ENCODE measurements at regions not wholly inside any gene's neighbourhood (a gene's known extent, or its start where the extent isn't known, plus 50 kb on each side); places are given as distances from the start of the nearest gene placed in this dataset.

DNA sequence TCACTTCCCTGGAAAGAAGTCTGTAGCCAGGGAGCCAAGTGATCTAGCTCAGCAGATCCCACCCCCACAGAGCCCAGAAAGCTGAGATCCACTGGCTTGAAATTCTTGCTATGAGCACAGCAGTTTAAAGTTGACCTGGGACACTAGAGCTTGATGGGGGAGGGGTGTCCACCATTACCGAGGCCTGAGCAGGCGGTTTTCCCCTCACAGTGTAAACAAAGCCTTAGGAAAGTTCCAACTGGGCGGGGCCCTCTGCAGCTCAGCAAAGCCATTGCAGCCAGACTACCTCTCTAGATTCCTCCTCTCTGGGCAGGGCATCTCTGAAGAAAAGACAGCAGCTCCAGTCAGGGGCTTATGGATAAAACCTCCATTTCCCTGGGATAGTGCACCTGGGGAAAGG, 887.2 kb upstream of the LRATD1 start:
- ChIA-PET POLR2A (ENCODE audit: low non-redundant PET) (no interaction called here), CTCF (no interaction called here)
- no peak overlapping the region for H3K27ac ChIP-seq
- TF ChIP-seq, protein P1, sequence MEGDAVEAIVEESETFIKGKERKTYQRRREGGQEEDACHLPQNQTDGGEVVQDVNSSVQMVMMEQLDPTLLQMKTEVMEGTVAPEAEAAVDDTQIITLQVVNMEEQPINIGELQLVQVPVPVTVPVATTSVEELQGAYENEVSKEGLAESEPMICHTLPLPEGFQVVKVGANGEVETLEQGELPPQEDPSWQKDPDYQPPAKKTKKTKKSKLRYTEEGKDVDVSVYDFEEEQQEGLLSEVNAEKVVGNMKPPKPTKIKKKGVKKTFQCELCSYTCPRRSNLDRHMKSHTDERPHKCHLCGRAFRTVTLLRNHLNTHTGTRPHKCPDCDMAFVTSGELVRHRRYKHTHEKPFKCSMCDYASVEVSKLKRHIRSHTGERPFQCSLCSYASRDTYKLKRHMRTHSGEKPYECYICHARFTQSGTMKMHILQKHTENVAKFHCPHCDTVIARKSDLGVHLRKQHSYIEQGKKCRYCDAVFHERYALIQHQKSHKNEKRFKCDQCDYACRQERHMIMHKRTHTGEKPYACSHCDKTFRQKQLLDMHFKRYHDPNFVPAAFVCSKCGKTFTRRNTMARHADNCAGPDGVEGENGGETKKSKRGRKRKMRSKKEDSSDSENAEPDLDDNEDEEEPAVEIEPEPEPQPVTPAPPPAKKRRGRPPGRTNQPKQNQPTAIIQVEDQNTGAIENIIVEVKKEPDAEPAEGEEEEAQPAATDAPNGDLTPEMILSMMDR (conservative IDR thresholded peaks at IDR 0.05; ENCODE audit: low read depth), result no peak
- no peak for DNase-seq (ENCODE audit: low spot score)

DNA sequence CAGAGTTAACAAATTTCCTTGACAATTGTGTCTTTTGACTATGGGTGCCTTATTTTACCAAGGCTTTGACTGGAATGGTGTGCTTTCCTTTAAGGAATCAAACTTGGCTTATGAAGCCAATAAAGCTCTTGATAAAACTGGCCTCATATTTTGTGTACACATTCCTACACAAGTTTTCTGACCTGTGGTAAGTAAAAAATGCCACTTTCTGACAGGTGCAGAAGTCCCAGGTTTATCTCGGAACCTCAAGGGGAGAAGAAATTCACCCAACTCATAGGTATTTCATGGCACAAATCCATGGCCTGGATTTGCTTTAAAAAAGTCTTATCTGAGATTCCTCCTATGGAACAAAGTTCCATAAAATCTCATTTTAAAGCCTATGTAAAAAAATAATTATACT, 880.6 kb upstream of the LRATD1 start:
- H3K27ac ChIP-seq, result no peak overlapping the region
- ChIA-PET POLR2A (ENCODE audit: low non-redundant PET) (no interaction called here), CTCF (no interaction called here)
- DNase-seq (ENCODE audit: low spot score), result no peak
- TF ChIP-seq, protein P1 (conservative IDR thresholded peaks at IDR 0.05; ENCODE audit: low read depth), result no peak

DNA sequence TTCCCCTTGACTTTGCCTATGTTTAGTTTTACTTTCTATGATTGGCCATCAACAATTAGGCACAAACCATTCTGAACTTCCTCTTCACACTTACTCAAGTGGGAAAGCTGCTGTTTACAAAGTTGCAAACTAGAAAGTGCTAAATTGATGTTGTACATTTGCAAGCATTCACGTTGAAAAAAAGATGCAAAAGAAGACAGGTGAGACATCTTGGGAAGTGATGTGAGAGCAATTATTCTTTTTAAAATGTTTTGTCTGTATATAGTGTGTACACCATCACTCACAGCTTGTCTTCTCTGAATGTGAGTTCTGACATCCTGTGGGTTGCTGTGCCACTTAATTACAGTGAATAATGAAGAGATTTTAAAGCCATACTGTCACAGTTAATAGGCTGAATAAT, 874.1 kb upstream of the LRATD1 start:
- ChIA-PET POLR2A (ENCODE audit: low non-redundant PET) (no interaction called here), CTCF (no interaction called here)
- TF ChIP-seq, protein P1 (conservative IDR thresholded peaks at IDR 0.05; ENCODE audit: low read depth), result no peak
- H3K27ac ChIP-seq, result no peak overlapping the region
- DNase-seq (ENCODE audit: low spot score), result no peak

DNA sequence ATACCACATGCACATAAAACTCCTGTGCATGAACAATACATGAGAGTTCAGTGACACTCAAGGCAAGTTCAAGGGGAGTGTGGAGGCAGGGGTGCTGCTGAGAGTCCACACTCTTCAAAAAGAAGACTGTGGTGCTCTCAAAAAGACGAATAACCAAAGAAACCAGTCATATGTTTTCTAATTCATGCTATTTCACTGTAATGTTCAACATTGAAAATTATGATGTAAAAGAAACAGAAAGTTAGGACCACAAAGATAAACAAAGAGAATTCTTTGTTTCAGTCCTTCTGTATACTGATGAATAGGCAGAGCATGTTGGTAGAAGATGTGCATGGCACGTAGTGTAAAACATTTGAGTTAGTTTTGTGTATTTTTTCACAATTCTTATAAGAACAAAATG, 864.2 kb upstream of the LRATD1 start:
- no peak for DNase-seq (ENCODE audit: low spot score)
- POLR2A ChIA-PET (ENCODE audit: low non-redundant PET), result no interaction called here
- TF ChIP-seq, protein P1 (conservative IDR thresholded peaks at IDR 0.05; ENCODE audit: low read depth), result no peak
- no peak overlapping the region for H3K27ac ChIP-seq
- CTCF ChIA-PET, result no interaction called here

DNA sequence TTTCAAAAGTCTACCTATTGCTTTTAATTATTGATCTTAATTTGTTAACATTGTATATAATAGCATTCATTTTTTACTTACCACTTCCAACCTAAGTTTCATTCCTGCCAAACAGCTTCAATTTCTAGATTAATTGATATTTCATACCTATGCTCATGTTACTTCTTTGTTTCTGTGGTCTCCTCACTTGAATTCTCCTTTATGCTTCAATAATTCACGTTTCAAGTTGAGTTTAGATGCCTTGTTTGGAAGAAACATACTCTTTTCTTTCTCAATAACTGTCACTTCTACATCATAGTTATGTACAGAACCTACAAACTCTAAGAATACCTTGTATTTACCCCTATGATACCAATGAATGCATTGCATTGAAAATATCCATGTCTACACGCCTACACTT, 862.2 kb upstream of the LRATD1 start:
- TF ChIP-seq, protein P1 (conservative IDR thresholded peaks at IDR 0.05; ENCODE audit: low read depth), result no peak
- CTCF ChIA-PET, result no interaction called here
- no peak for DNase-seq (ENCODE audit: low spot score)
- POLR2A ChIA-PET (ENCODE audit: low non-redundant PET), result no interaction called here
- H3K27ac ChIP-seq, result no peak overlapping the region

DNA sequence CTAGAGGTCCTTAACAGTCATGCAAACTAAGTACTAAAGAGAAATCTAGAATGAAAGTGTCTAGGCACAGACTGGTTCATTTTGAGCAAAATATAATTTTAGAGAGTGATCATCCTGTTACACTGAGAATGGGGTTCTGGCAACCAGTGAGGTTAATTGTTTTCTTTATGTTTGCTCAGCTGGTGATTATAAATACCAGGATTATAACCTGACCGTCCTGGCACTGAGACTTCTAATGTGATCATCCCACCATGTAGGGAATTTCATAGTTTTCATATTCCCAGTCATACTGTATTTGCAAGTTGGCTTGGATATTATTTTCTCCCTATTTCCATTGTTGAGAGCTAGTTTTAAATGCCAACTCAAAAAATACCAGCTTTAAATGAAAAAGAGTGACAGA, 852.5 kb upstream of the LRATD1 start:
- POLR2A ChIA-PET (ENCODE audit: low non-redundant PET), result no interaction called here
- no peak for DNase-seq (ENCODE audit: low spot score)
- TF ChIP-seq, protein P1 (conservative IDR thresholded peaks at IDR 0.05; ENCODE audit: low read depth), result no peak
- CTCF ChIA-PET, result no interaction called here
- H3K27ac ChIP-seq, result no peak overlapping the region

DNA sequence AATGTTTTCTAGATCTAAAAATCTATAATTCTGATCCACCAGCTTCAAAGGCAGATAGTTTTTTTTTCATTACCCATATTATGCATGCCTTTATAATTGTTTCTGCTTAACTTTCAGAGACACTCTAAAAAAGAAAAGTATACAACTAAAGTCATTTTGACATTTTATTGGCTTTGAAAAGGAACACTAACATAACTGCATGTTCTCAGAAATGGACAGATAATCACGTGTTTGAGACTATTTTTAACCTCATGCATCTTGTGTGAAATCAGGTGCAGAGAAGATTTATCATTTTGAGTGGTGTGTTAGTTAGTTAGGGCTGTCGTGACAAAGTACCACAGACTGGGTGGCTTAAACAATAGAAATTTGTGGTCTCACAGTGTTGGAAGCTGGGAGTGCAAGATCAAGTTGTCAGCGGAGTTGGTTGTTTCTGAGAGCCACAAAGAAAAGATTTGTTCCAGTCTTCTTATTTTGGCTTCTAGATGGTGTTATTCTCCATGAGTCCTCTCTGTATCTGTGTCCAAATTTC, 841.4 kb upstream of the LRATD1 start:
- H3K27ac ChIP-seq, result no peak overlapping the region
- no peak for DNase-seq (ENCODE audit: low spot score)
- ChIA-PET POLR2A (ENCODE audit: low non-redundant PET) (no interaction called here), CTCF (no interaction called here)
- TF ChIP-seq, protein P1 (conservative IDR thresholded peaks at IDR 0.05; ENCODE audit: low read depth), result no peak

Data from RWPE1 (cell line).